ENCODE measurements at regions not wholly inside any gene's neighbourhood (a gene's known extent, or its start where the extent isn't known, plus 50 kb on each side); places are given as distances from the start of the nearest gene placed in this dataset.

- TF ChIP-seq CEBPB (IDR thresholded peaks at IDR 0.05) (no peak), EGR1 (IDR thresholded peaks at IDR 0.05) (no peak), TAF1 (IDR thresholded peaks at IDR 0.05; ENCODE audit: low read depth) (no peak), YY1 (IDR thresholded peaks at IDR 0.05; ENCODE audit: low read depth) (no peak), ZBTB7A (IDR thresholded peaks at IDR 0.05; ENCODE audit: low read depth) (no peak), TEAD4 (IDR thresholded peaks at IDR 0.05) (no peak), RAD21 (IDR thresholded peaks at IDR 0.05; ENCODE audit: low read depth) (no peak), NFIC (IDR thresholded peaks at IDR 0.05) (no peak), TCF12 (IDR thresholded peaks at IDR 0.05; ENCODE audit: low read depth) (no peak)
- TF ChIP-seq, protein P1, sequence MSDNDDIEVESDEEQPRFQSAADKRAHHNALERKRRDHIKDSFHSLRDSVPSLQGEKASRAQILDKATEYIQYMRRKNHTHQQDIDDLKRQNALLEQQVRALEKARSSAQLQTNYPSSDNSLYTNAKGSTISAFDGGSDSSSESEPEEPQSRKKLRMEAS (IDR thresholded peaks at IDR 0.05), result no peak
- TF ChIP-seq, protein P2, sequence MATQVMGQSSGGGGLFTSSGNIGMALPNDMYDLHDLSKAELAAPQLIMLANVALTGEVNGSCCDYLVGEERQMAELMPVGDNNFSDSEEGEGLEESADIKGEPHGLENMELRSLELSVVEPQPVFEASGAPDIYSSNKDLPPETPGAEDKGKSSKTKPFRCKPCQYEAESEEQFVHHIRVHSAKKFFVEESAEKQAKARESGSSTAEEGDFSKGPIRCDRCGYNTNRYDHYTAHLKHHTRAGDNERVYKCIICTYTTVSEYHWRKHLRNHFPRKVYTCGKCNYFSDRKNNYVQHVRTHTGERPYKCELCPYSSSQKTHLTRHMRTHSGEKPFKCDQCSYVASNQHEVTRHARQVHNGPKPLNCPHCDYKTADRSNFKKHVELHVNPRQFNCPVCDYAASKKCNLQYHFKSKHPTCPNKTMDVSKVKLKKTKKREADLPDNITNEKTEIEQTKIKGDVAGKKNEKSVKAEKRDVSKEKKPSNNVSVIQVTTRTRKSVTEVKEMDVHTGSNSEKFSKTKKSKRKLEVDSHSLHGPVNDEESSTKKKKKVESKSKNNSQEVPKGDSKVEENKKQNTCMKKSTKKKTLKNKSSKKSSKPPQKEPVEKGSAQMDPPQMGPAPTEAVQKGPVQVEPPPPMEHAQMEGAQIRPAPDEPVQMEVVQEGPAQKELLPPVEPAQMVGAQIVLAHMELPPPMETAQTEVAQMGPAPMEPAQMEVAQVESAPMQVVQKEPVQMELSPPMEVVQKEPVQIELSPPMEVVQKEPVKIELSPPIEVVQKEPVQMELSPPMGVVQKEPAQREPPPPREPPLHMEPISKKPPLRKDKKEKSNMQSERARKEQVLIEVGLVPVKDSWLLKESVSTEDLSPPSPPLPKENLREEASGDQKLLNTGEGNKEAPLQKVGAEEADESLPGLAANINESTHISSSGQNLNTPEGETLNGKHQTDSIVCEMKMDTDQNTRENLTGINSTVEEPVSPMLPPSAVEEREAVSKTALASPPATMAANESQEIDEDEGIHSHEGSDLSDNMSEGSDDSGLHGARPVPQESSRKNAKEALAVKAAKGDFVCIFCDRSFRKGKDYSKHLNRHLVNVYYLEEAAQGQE (IDR thresholded peaks at IDR 0.05; ENCODE audit: low read depth), result no peak
- TF ChIP-seq, protein P3, sequence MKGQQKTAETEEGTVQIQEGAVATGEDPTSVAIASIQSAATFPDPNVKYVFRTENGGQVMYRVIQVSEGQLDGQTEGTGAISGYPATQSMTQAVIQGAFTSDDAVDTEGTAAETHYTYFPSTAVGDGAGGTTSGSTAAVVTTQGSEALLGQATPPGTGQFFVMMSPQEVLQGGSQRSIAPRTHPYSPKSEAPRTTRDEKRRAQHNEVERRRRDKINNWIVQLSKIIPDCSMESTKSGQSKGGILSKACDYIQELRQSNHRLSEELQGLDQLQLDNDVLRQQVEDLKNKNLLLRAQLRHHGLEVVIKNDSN (IDR thresholded peaks at IDR 0.05), result no peak
Observed at GRCh38 chr11:116109228-116109627, 605.0 kb upstream of the CADM1 start.

All from Ishikawa (cell line).